Aorta (tissue), 5 donors: ENCODE measurements at regions not wholly inside any gene's neighbourhood (a gene's known extent, or its start where the extent isn't known, plus 50 kb on each side); places are given as distances from the start of the nearest gene placed in this dataset.

ENCODE experiments used
- ATAC-seq: fragments of 200-7000 bp; cut with Tn5 transposase; one replicate; pipeline ENCODE4 v1.9.1; 2022; ENCODE audit warnings: moderate library complexity; ENCODE audit not compliant: low FRiP score
- DNase-seq, 2 donors: peaks; one replicate each; pipeline ENCODE4 v3.0.0-alpha.2; 2020
- H3K27ac ChIP-seq, 2 donors: one replicate each; pipeline ENCODE4 v1.5.1; 2013; ENCODE audit warnings: low read length in 2 of 2, mild to moderate bottlenecking in 2 of 2, moderate library complexity in 2 of 2, control low read depth in 1 of 2, inconsistent platforms in 1 of 2, low read depth in 1 of 2
- H3K27me3 ChIP-seq, 2 donors: one replicate each; pipeline ENCODE4 v1.6.1; 2013; ENCODE audit warnings: control low read depth in 1 of 2, low read length in 1 of 2, mild to moderate bottlenecking in 1 of 2, moderate library complexity in 1 of 2; ENCODE audit not compliant: insufficient read depth in 2 of 2, control insufficient read depth in 1 of 2
- H3K36me3 ChIP-seq, 2 donors: one replicate each; pipeline ENCODE4 v1.6.1; 2013; ENCODE audit warnings: control low read depth in 1 of 2, low read length in 1 of 2, mild to moderate bottlenecking in 1 of 2; ENCODE audit not compliant: insufficient read depth in 2 of 2, control insufficient read depth in 1 of 2
- H3K4me1 ChIP-seq, 2 donors: one replicate each; pipeline ENCODE4 v1.6.1; 2013; ENCODE audit warnings: low read length in 2 of 2, control low read depth in 1 of 2, mild to moderate bottlenecking in 1 of 2, moderate library complexity in 1 of 2; ENCODE audit not compliant: insufficient read depth in 2 of 2, control insufficient read depth in 1 of 2
- H3K4me3 ChIP-seq, 2 donors: one replicate each; pipeline ENCODE4 v1.5.1; 2013; ENCODE audit warnings: low read length in 2 of 2, control low read depth in 1 of 2, mild to moderate bottlenecking in 1 of 2
- H3K9me3 ChIP-seq: one replicate; pipeline ENCODE4 v1.6.1; 2013; ENCODE audit warnings: mild to moderate bottlenecking, low read length; ENCODE audit not compliant: control insufficient read depth
- WGBS, 2 donors: extraction: QIAGEN DNeasy Blood & Tissue Kit; methylation state at CpG; one replicate each; pipeline ENCODE4 v1.1.7; 2013; 5-methylcytosine and 5-hydroxymethylcytosine counted together
- intact Hi-C, 2 donors: fragments of 100-400 bp; cut with DNase I; formaldehyde crosslinking; loops; one replicate each; pipeline versions ENCODE4 v1.14.2 to v1.15.0; 2022
- donor health status: healthy with polysubstance abuse.
- donor health status: Bipolar disorder and iron deficiency.
- donor health status: DM: no; HTN: no; CAD: no.
- donor health status: DM: no; HTN: no; CAD: no.
- donor health status: DM: yes; HTN: yes; CAD: no.

GRCh38 chr13:76397413-76397812 is 488.8 kb downstream of the KCTD12 start:
- no peak overlapping the region for H3K27ac ChIP-seq
- no peaks in the 10 kb centered on the region for H3K4me1 ChIP-seq
- no peaks in the 10 kb centered on the region for H3K9me3 ChIP-seq
- no peaks in the 10 kb centered on the region for H3K36me3 ChIP-seq
- ATAC-seq (no peak), DNase-seq (no peak)
- H3K27me3 ChIP-seq, result no peaks in the 10 kb centered on the region
- intact Hi-C loops, result no loop called here
- 83 to 86% methylated on average over 3 of the region's 3 CpGs for WGBS, 2 donors
- no peak overlapping the region for H3K4me3 ChIP-seq

- no peaks in the 10 kb centered on the region for H3K36me3 ChIP-seq
- H3K4me1 ChIP-seq, result no peaks in the 10 kb centered on the region
- H3K27me3 ChIP-seq, result no peaks in the 10 kb centered on the region
- H3K27ac ChIP-seq, result no peak overlapping the region
- H3K4me3 ChIP-seq, result no peak overlapping the region
- 50 to 60% methylated on average over 1 of the region's 1 CpG for WGBS, 2 donors
- intact Hi-C loops, result no loop called here
- no peak for ATAC-seq
- DNase-seq, result no peak
- no peaks in the 10 kb centered on the region for H3K9me3 ChIP-seq
Observed at GRCh38 chr13:76389321-76389720, 496.9 kb downstream of the KCTD12 start.

DNA sequence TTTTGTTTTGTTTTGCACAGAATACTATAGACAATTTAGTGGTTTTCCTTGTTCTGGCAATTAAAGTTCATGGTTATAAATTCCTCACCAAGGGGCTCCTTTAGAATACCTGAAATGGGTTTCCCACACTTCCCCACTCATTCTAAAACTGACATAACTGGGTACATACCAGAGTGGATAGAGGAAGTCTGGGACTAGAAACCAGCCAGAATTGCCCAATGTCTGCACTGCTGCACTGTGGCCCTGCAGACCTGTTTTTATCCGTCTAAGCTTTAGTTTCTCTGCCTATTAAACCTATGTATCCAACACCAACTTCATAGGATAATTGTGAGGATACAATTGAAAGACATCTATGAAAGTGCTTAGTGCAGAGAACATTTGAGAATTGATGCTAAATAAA is 498.6 kb downstream of the KCTD12 start:
- Histone ChIP-seq H3K4me1 (no peaks in the 10 kb centered on the region), H3K27ac (no peak overlapping the region), H3K27me3 (no peaks in the 10 kb centered on the region), H3K9me3 (no peaks in the 10 kb centered on the region), H3K4me3 (no peak overlapping the region), H3K36me3 (no peaks in the 10 kb centered on the region)
- intact Hi-C loops, result no loop called here
- DNase-seq (no peak), ATAC-seq (no peak)
- WGBS, 2 donors, result 65 to 76% methylated on average over 1 of the region's 1 CpG

DNA sequence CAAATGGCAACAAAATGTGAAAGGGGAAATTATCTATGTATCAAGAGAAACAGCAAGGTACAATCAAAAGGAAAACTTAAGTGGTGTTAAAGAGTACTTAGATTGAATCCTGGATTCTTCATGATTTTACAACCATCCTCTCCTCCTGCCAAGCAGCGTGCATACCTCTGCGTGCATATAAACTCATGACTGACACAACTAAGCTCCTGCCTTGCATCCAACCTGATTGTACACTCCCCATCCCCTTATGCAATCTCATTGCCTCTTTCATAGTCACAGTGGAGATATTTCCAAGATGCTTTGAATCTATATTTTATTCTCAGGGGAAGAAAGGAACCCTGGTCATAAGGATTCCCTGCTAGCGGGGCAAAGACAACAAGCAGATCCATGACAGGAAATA is 499.9 kb downstream of the KCTD12 start:
- no peak for ATAC-seq

GRCh38 chr13:76385586-76385985 is 500.6 kb downstream of the KCTD12 start:
- no peaks in the 10 kb centered on the region for H3K27me3 ChIP-seq
- no peaks in the 10 kb centered on the region for H3K9me3 ChIP-seq
- 61 to 66% methylated on average over 2 of the region's 2 CpGs for WGBS, 2 donors
- intact Hi-C loops, result no loop called here
- H3K4me3 ChIP-seq, result no peak overlapping the region
- no peak overlapping the region for H3K27ac ChIP-seq
- ATAC-seq (no peak), DNase-seq (no peak)
- no peaks in the 10 kb centered on the region for H3K4me1 ChIP-seq
- H3K36me3 ChIP-seq, result no peaks in the 10 kb centered on the region

More for the DNA sequence above, 499.9 kb downstream of the KCTD12 start:
- no peaks in the 10 kb centered on the region for H3K36me3 ChIP-seq
- no peaks in the 10 kb centered on the region for H3K9me3 ChIP-seq
- 93 to 95% methylated on average over 3 of the region's 3 CpGs for WGBS, 2 donors
- intact Hi-C loops, result no loop called here
- H3K4me1 ChIP-seq, result no peaks in the 10 kb centered on the region
- no peaks in the 10 kb centered on the region for H3K27me3 ChIP-seq
- H3K27ac ChIP-seq, result no peak overlapping the region
- H3K4me3 ChIP-seq, result no peak overlapping the region
- no peak for DNase-seq

- DNase-seq (peak in 1 of 2 donors; percentile 46), ATAC-seq (peak; percentile 63)
- intact Hi-C loops, result no loop called here
- Histone ChIP-seq H3K9me3 (peaks cover 1% of the 10 kb centered on the region), H3K27me3 (no peaks in the 10 kb centered on the region), H3K4me1 (no peaks in the 10 kb centered on the region), H3K4me3 (no peak overlapping the region), H3K27ac (no peak overlapping the region), H3K36me3 (no peaks in the 10 kb centered on the region)
- WGBS, 2 donors, result 0 to 8% methylated on average over 2 of the region's 2 CpGs
Observed at GRCh38 chr13:76383676-76384461, 502.3 kb downstream of the KCTD12 start.

GRCh38 chr13:76380446-76381065 is 505.6 kb downstream of the KCTD12 start:
- WGBS, 2 donors, result 32 to 43% methylated on average over 1 of the region's 1 CpG
- no peaks in the 10 kb centered on the region for H3K4me1 ChIP-seq
- intact Hi-C loops, result no loop called here
- H3K9me3 ChIP-seq, result peaks cover 1% of the 10 kb centered on the region
- DNase-seq, result no peak
- ATAC-seq, result no peak
- H3K27ac ChIP-seq, result no peak overlapping the region
- no peaks in the 10 kb centered on the region for H3K27me3 ChIP-seq
- H3K36me3 ChIP-seq, result no peaks in the 10 kb centered on the region
- H3K4me3 ChIP-seq, result no peak overlapping the region

DNA sequence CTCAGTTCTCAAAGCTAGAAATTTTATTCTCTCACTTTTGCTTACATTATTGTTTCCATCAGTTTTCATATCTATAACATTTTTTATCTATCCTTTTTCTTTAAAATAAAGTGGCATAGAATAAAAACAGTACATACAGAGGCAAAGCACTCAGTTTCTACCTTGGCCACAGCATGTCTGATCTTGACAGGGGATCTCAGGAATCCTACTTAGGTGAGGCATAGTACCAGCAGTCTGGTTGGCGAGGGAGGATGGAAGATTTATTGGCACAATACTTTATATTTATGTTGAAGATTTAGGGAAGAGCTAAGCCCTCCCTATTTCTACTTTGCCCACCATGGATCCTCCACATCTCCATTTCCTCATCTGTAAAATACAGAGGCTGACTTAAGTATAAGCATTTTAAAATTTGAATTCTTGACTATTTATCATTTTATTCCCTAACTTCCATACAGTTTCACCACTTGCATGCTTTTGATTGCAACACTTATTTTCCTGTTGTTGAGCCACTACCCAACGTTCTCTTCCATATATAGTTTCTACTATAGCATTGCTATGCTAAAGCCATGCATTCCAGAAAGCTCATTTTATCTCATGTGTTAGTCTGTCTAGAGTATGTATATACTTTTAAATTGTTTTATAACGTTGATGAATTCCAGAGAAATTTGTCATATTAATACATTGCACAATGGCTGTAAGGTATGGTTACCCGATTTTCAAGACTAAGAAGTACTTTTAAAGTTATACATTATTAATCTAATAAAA is 506.7 kb downstream of the KCTD12 start:
- intact Hi-C loops, result no loop called here

More for the DNA sequence above, 506.7 kb downstream of the KCTD12 start:
- Histone ChIP-seq H3K9me3 (peaks cover 1% of the 10 kb centered on the region), H3K27me3 (no peaks in the 10 kb centered on the region), H3K4me3 (no peak overlapping the region), H3K36me3 (no peaks in the 10 kb centered on the region), H3K27ac (no peak overlapping the region), H3K4me1 (no peaks in the 10 kb centered on the region)
- 77 to 81% methylated on average over 4 of the region's 4 CpGs for WGBS, 2 donors
- no peak for DNase-seq
- ATAC-seq, result no peak
